ENCODE measurements at regions not wholly inside any gene's neighbourhood (a gene's known extent, or its start where the extent isn't known, plus 50 kb on each side); places are given as distances from the start of the nearest gene placed in this dataset.
"Not testable (repeated sequence)": the region's sequence is repeated elsewhere in the genome, so short reads cannot be mapped to it uniquely, and the experiment has no call there.

GRCh38 chr6:150492941-150493340 is 106.7 kb upstream of the PLEKHG1 start (continued):
- TF ChIP-seq MEF2A (IDR thresholded peaks at IDR 0.05; ENCODE audit: borderline replicate concordance, low read depth) (no peak), YY1 (IDR thresholded peaks at IDR 0.05; ENCODE audit: low read depth) (no peak)

- H3K4me2 ChIP-seq; H3K4me1 ChIP-seq (ENCODE audit: control insufficient read depth in 1 of 2, insufficient read depth in 2 of 2, low read depth in 1 of 2, low read length in 1 of 2); H3K36me3 ChIP-seq (replicated peaks in 1 of 2; ENCODE audit: control insufficient read depth in 1 of 2, insufficient read depth in 2 of 2, low read length in 1 of 2); H4K20me1 ChIP-seq (ENCODE audit: insufficient read depth); H3K9ac ChIP-seq; H3F3A ChIP-seq (replicated peaks; ENCODE audit: insufficient read depth); H2AFZ ChIP-seq (ENCODE audit: low read depth); H3K79me2 ChIP-seq (ENCODE audit: insufficient read depth); DNase-seq; POLR2A ChIA-PET; H3K27me3 ChIP-seq (ENCODE audit: insufficient read depth); H3K4me3 ChIP-seq (ENCODE audit: low read depth in 2 of 2, low read length in 1 of 2); H3K9me3 ChIP-seq; H3K9me2 ChIP-seq; H3K27ac ChIP-seq (ENCODE audit: low read depth in 2 of 2, low read length in 1 of 2); CTCF ChIA-PET: not testable (repeated sequence)
- 6% methylated on average over 2 of the region's 2 CpGs for whole genome bisulfite sequencing (ENCODE audit: low lambda C conversion rate)
These were observed 106.1 kb upstream of the PLEKHG1 start for GRCh38 chr6:150493552-150493951.

- TF ChIP-seq EP300 (IDR thresholded peaks at IDR 0.05; ENCODE audit: borderline replicate concordance in 1 of 2, low read depth in 1 of 2, low read length in 1 of 2): no peak
- no peak for TF ChIP-seq RCOR1 (IDR thresholded peaks at IDR 0.05; ENCODE audit: low read length)
- TF ChIP-seq EZH2phosphoT487 (IDR thresholded peaks at IDR 0.05; ENCODE audit: borderline replicate concordance, low read depth): no peak
- TF ChIP-seq, protein P1, sequence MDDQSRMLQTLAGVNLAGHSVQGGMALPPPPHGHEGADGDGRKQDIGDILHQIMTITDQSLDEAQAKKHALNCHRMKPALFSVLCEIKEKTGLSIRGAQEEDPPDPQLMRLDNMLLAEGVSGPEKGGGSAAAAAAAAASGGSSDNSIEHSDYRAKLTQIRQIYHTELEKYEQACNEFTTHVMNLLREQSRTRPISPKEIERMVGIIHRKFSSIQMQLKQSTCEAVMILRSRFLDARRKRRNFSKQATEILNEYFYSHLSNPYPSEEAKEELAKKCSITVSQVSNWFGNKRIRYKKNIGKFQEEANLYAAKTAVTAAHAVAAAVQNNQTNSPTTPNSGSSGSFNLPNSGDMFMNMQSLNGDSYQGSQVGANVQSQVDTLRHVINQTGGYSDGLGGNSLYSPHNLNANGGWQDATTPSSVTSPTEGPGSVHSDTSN (IDR thresholded peaks at IDR 0.05): no peak
- TF ChIP-seq, protein P2, sequence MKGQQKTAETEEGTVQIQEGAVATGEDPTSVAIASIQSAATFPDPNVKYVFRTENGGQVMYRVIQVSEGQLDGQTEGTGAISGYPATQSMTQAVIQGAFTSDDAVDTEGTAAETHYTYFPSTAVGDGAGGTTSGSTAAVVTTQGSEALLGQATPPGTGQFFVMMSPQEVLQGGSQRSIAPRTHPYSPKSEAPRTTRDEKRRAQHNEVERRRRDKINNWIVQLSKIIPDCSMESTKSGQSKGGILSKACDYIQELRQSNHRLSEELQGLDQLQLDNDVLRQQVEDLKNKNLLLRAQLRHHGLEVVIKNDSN (IDR thresholded peaks at IDR 0.05; ENCODE audit: borderline replicate concordance, low read depth): no peak
- no peak for TF ChIP-seq NFIC (IDR thresholded peaks at IDR 0.05; ENCODE audit: borderline replicate concordance)
- no peak for TF ChIP-seq TEAD4 (IDR thresholded peaks at IDR 0.05; ENCODE audit: borderline replicate concordance, insufficient read depth)
- TF ChIP-seq NRF1 (IDR thresholded peaks at IDR 0.05; ENCODE audit: low read depth, low read length): no peak
- no peak for TF ChIP-seq FOXM1 (IDR thresholded peaks at IDR 0.05; ENCODE audit: low read depth)
- no peak for TF ChIP-seq POLR2AphosphoS5 (IDR thresholded peaks at IDR 0.05; ENCODE audit: low read depth, low read length)
- TF ChIP-seq SIN3A (IDR thresholded peaks at IDR 0.05; ENCODE audit: borderline replicate concordance, low read depth, low read length): no peak
- no peak for TF ChIP-seq IRF3 (IDR thresholded peaks at IDR 0.05; ENCODE audit: low read depth, low read length)
- TF ChIP-seq, protein P3, sequence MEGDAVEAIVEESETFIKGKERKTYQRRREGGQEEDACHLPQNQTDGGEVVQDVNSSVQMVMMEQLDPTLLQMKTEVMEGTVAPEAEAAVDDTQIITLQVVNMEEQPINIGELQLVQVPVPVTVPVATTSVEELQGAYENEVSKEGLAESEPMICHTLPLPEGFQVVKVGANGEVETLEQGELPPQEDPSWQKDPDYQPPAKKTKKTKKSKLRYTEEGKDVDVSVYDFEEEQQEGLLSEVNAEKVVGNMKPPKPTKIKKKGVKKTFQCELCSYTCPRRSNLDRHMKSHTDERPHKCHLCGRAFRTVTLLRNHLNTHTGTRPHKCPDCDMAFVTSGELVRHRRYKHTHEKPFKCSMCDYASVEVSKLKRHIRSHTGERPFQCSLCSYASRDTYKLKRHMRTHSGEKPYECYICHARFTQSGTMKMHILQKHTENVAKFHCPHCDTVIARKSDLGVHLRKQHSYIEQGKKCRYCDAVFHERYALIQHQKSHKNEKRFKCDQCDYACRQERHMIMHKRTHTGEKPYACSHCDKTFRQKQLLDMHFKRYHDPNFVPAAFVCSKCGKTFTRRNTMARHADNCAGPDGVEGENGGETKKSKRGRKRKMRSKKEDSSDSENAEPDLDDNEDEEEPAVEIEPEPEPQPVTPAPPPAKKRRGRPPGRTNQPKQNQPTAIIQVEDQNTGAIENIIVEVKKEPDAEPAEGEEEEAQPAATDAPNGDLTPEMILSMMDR (IDR thresholded peaks at IDR 0.05): no peak
- no peak for TF ChIP-seq RFX5 (IDR thresholded peaks at IDR 0.05; ENCODE audit: low read length)
- TF ChIP-seq ZBTB33 (IDR thresholded peaks at IDR 0.05; ENCODE audit: borderline replicate concordance, low read depth): no peak
- TF ChIP-seq RXRA (IDR thresholded peaks at IDR 0.05; ENCODE audit: borderline replicate concordance, low read depth): no peak
- no peak for TF ChIP-seq TCF12 (IDR thresholded peaks at IDR 0.05)
- no peak for TF ChIP-seq YY1 (IDR thresholded peaks at IDR 0.05; ENCODE audit: low read depth)
- TF ChIP-seq MAX (IDR thresholded peaks at IDR 0.05; ENCODE audit: low read depth): no peak
- TF ChIP-seq FOXJ3 (CRISPR knock-in tag; IDR thresholded peaks at IDR 0.05): no peak
- H3K9me2 ChIP-seq: no peaks in the 10 kb centered on the region
- no peak overlapping the region for H3K4me2 ChIP-seq
- no peaks in the 10 kb centered on the region for H3K9me3 ChIP-seq
- CTCF ChIA-PET: no interaction called here
- WGBS (ENCODE audit: low lambda C conversion rate): 15% methylated on average over 5 of the region's 5 CpGs
- no peak overlapping the region for H3K27ac ChIP-seq (ENCODE audit: low read depth in 2 of 2, low read length in 1 of 2)
- H3K4me3 ChIP-seq (ENCODE audit: low read depth in 2 of 2, low read length in 1 of 2): no peak overlapping the region
- no peaks in the 10 kb centered on the region for H3F3A ChIP-seq (replicated peaks; ENCODE audit: insufficient read depth)
- POLR2A ChIA-PET: no interaction called here
- no peak overlapping the region for H2AFZ ChIP-seq (ENCODE audit: low read depth)
- no peaks in the 10 kb centered on the region for H4K20me1 ChIP-seq (ENCODE audit: insufficient read depth)
- no peak for DNase-seq
- no peaks in the 10 kb centered on the region for H3K27me3 ChIP-seq (ENCODE audit: insufficient read depth)
- no peaks in the 10 kb centered on the region for H3K36me3 ChIP-seq (replicated peaks in 1 of 2; ENCODE audit: control insufficient read depth in 1 of 2, insufficient read depth in 2 of 2, low read length in 1 of 2)
- H3K79me2 ChIP-seq (ENCODE audit: insufficient read depth): no peaks in the 10 kb centered on the region
- H3K4me1 ChIP-seq (ENCODE audit: control insufficient read depth in 1 of 2, insufficient read depth in 2 of 2, low read depth in 1 of 2, low read length in 1 of 2): no peaks in the 10 kb centered on the region
- no peak overlapping the region for H3K9ac ChIP-seq
These were observed 105.4 kb upstream of the PLEKHG1 start for GRCh38 chr6:150494241-150494640.

Measured in SK-N-SH (cell line).